ENCODE measurements at regions not wholly inside any gene's neighbourhood (a gene's known extent, or its start where the extent isn't known, plus 50 kb on each side); places are given as distances from the start of the nearest gene placed in this dataset.
A peak's percentile ranks its signal among the peaks of the same experiment; 100 is the strongest.

- no peak for DNase-seq (ENCODE audit: low spot score)
Observed at GRCh38 chr16:6048017-6048416, 950.4 kb upstream of the EEF2KMT start.

- DNase-seq (ENCODE audit: low spot score): no peak
Observed at GRCh38 chr16:6047325-6047724, 949.7 kb upstream of the EEF2KMT start.

- DNase-seq (ENCODE audit: low spot score): no peak
Observed at GRCh38 chr16:6038941-6039645, 941.5 kb upstream of the EEF2KMT start.

- DNase-seq (ENCODE audit: low spot score): no peak
Observed at GRCh38 chr16:6035161-6035560, 937.6 kb upstream of the EEF2KMT start.

GRCh38 chr16:6034511-6034910, 936.9 kb upstream of the EEF2KMT start:
- DNase-seq (ENCODE audit: low spot score): no peak

- DNase-seq (ENCODE audit: low spot score): no peak
Observed at GRCh38 chr16:6032438-6032837, 934.8 kb upstream of the EEF2KMT start.

- no peak for DNase-seq (ENCODE audit: low spot score)
Observed at GRCh38 chr16:6031567-6031966, 934.0 kb upstream of the EEF2KMT start.

DNA sequence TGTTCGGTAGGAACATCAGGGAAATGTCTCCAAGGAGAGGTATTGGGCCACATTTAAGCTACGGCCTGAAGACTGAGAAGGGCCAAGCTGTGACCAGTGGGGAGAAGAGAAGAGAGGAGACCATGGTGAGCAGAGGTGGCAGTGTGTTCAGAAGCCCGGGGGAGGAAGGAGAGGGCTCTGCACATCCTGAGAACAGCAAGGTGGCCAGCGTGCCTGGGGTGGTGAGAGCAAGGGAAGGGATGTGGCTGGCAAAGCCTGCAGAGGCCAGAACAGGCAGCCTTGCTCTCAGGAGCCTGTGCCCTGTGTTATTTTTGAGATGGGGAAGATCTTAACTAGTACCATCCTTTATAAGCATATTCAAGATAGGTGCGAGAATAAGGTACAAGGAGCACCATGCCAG, 933.5 kb upstream of the EEF2KMT start:
- no peak for DNase-seq (ENCODE audit: low spot score)

DNA sequence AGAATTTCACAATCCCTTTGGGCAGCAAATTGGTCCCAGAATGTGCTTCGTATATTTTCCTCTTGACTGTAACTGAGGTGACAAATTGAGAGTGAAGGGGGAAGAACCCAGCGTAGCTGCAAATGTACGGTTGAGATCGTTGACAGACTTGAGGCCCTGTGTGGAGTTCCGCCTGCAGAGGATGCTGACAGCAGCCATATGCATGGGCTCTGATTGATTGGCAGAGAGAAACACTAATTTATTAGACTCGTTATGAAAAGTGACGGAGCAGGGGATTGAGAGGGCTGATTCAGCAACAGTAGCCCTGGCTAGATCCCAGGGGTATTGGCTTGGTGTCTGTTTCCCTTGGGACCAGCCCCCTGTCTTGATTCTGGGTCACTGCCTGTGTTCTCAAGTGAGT, 930.1 kb upstream of the EEF2KMT start:
- DNase-seq (ENCODE audit: low spot score): no peak

- DNase-seq (ENCODE audit: low spot score): no peak
Observed at GRCh38 chr16:6023449-6023848, 925.9 kb upstream of the EEF2KMT start.

- DNase-seq (ENCODE audit: low spot score): no peak
Observed at GRCh38 chr16:6021276-6021943, 923.8 kb upstream of the EEF2KMT start.

- no peak for DNase-seq (ENCODE audit: low spot score)
Observed at GRCh38 chr16:6020162-6020985, 922.8 kb upstream of the EEF2KMT start.

- no peak for DNase-seq (ENCODE audit: low spot score)
Observed at GRCh38 chr16:6019490-6019991, 921.9 kb upstream of the EEF2KMT start.

DNA sequence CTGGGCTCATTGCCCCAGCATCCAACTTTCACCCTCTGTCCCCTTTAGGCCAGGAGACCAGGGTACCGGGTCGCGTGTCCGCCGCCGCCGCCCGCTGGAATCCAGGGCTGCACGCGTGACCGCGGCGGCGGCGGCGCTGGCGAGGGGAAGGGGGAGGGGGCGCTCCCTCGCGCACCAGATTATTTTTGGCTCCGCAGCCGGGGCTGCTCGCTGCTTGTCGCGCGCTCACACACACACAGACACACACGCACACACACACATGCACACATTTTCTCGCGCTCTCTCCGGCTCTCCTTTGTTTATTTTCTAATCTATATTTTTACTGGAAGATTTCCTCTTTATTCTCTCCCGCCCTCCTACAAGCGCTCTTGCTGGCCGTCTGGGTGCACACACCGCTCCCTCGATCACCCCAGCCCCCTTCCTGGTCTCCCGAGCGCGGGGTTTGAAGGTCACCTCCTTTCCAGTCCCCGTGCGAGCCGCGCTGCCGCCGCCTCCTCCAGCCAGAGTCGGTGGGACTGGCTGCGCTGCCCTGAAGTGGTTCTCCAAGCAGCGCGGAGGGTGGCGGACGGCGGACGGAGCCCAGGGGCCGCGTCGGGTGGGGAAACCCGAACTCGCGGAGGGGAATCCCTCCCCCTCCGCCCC, 921.4 kb upstream of the EEF2KMT start:
- DNase-seq (ENCODE audit: low spot score): peak; percentile 30

GRCh38 chr16:6016530-6017184, 919.1 kb upstream of the EEF2KMT start:
- peak; percentile 38 for DNase-seq (ENCODE audit: low spot score)

DNA sequence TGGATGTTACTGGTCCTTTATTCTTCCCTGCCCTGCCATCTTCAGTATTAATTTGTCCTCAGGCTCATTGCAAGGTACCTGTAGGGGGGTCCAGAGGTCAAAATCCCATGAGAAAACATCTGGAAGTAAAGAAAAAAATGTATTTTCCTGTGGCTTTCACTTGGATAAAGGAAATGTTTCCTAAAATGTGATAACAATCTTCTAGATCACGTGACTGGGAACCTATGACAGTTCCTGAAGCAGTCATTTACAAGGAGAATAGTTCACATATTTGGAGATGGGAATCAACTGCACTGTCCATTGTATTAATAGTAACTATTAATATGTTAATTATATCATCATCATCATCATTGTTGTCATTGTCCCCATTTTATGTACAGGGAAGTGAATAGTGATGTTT, 915.1 kb upstream of the EEF2KMT start:
- DNase-seq (ENCODE audit: low spot score): no peak

GRCh38 chr16:6009151-6009550, 911.6 kb upstream of the EEF2KMT start:
- DNase-seq (ENCODE audit: low spot score): no peak

DNA sequence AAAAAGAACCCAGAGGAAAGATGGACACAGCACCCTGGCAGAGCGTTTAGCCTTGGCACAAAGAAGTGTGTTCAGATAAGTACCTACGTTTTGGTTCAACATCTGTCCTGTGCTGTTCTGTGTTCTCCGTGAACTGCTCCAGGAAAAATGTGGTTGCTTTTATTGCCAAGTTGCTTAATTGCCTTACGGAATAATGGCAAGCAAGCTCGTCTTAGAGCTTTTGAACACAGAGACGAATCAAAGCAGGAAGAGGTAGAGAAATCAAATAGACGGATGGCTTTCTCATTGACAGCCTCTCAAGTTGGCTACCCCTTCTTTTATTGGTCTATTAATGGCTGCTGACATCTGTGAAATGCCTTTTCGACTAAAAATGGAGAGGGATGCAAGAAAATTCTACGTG, 911.1 kb upstream of the EEF2KMT start:
- DNase-seq (ENCODE audit: low spot score): no peak

DNA sequence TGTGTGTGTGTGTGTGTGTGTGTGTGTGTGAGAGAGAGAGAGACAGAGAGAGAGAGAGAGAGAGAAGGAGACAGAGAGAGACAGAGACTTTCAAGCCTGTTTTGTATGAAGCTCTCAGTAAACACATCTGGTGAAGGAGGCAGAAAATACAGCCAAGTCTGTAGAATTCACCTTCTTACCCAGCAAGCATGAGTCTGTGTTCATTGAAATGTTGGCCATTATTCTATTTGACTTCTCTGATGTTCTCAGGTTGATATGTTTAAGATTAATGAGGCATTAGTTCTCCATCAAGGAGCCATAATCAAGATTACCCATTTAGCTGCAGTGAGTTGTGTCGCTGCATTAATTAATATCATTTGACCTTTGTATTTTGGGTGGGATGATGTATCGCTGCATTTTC, 895.8 kb upstream of the EEF2KMT start:
- DNase-seq (ENCODE audit: low spot score): no peak

DNA sequence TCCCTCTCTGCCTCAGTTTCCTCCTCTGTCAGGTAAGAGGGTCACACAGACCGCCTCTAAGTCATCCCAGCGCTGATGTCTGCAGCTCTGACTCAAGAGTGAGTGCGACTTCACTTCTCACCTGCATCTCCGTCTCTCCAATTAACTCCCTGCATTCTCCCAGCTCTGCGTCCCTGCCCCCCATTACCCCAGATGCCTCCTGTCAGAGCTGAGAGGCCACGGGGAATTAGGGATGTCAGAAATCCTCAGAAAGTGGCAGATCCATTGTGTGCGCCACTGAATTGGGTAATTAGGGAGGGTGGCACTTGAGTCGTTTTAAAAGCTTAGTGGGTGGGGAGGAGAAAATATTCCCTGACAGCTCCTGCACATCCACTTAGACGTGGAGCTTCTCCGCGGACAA, 885.4 kb upstream of the EEF2KMT start:
- DNase-seq (ENCODE audit: low spot score): no peak

DNA sequence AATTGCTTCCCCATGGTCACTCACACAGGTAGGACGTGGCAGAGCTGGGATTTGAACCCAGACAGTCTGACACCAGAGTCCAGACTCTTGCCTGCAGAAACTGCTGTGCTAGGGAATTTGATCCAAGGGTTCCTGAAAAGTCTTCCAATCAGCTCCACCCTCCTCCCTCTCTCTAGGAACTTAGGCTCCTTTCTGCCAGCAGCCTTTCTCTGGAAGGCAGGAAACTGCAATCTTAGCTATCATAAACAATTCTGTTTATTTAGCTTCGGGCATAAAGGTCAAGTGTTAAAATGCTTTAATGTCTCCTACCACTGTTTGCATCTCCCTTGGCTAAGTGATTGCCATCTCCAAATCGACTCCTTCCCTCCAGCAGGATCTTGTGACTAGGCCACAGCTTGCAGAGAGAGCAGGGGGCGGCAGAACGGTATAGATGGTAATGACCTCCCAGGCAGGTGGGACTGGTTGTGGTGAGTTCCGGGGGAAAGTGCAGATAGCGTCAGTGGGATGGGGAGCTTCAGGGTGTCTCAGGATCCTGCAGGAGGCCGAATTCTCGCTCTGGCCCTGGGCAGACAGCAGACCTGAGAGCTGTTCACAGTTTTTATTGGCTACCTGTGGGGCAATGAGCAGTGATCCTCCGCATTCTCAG, 882.4 kb upstream of the EEF2KMT start:
- DNase-seq (ENCODE audit: low spot score): no peak
